ENCODE measurements at regions not wholly inside any gene's neighbourhood (a gene's known extent, or its start where the extent isn't known, plus 50 kb on each side); places are given as distances from the start of the nearest gene placed in this dataset.
"Not testable (repeated sequence)": the region's sequence is repeated elsewhere in the genome, so short reads cannot be mapped to it uniquely, and the experiment has no call there.

DNA sequence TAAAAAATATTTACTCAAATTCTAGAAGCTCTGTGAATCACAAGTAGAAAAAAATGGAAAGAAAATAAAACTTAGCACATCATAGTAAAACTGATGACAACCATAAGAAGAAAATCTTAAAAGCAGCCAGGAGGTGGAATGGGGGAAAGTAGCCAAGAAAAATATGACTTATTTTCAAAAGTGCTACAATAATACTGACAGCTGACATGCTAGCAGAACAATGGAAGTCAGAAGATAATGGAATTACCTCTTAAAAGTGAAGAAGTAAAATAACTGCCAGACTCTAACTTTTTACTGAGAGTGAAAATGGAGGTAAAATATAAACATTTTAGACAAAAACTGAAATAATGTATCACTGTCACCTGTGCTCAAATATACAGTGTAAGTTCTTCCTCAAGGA lies 532.2 kb upstream of the SGCD start:
- DNase-seq: peak; percentile 0

- DNase-seq: no peak
Observed at GRCh38 chr5:155799308-155799707, 527.7 kb upstream of the SGCD start.

DNA sequence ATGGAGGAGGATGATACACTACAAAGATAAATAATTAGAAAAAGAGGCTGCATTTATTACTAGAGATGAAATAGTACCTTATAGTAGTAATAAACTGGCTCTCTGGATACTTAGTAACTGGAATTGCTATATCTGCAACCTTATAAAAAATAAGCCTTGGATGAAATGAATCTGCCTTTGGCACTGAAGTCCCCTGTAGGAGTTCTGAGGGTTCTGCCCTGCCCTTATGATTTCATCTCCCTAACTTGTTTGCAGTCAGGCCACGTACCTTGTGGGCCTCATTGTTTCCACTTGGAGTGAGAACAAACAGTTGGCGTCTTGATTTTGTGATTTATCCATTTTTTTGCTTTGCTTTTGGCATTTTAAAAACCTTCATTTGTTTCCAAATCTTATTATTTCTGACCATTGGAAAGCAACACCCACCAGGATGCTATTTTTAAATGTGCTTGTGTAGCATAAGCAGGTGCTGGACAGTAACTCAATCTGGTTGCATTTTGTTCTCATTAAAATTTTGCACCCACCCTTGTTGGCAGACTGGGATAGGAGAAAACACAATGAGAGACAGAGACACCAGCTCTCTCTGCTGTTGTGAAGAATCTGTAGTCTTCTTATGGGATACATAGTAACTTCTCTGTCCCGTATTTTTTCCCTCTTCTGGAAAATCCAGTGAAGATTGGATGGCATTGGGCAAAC lies 518.9 kb upstream of the SGCD start:
- no peak for DNase-seq

DNA sequence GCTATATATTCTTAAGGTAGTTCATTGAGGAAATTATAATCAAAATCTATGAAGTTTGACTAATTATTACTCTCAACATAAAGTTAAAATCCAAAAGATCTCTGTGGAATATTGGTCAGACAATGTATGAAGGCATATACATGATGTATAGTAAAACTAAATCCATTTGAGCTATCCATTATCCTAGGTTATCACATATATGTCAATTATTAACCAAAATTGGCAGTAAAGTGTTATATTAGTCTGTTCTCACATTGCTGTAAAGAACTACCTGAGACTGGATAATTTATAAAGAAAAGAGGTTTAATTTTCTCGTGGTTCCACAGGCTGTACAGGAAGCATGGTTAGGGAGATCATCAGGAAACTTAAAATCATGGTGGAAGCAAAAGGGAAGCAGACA lies 511.7 kb upstream of the SGCD start:
- no peak for DNase-seq

GRCh38 chr5:155822177-155822576 lies 504.8 kb upstream of the SGCD start:
- DNase-seq: peak; percentile 0

- DNase-seq: no peak
Observed at GRCh38 chr5:155826611-155827507, 500.1 kb upstream of the SGCD start.

DNA sequence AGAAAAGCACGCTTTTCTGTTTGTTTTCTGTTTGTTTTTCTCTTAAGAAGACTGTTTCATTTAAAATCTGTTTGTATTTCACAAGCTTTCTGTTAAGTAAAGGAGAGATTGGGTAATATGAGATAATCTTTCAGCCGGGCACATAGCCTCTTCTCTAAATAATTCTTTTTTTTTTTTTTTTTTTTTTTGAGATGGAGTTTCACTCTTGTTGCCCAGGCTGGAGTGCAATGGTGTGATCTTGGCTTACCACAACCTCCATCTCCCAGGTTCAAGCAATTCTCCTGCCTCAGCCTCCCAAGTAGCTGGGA lies 499.5 kb upstream of the SGCD start:
- not testable (repeated sequence) for DNase-seq

GRCh38 chr5:155827949-155828348 lies 499.0 kb upstream of the SGCD start:
- DNase-seq: no peak

DNA sequence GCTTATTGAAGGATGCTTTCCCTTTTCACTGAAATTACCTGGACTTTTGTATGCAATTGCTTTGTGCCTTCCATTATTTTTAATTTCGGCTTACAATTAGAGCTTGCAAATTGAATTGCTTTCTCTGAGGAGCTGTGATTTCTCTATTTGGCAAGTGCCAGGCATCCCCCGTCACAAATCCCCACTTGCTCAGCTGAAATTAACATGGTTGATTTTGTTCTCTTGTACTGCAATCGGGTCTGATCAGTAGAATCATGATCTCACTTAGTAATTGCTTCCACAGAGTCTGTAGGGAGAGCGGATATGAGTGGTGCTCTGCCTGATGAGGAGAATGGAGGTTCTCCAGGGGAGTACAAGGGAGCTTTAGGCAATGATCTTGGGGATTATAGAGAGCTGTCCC lies 495.5 kb upstream of the SGCD start:
- DNase-seq: no peak

DNA sequence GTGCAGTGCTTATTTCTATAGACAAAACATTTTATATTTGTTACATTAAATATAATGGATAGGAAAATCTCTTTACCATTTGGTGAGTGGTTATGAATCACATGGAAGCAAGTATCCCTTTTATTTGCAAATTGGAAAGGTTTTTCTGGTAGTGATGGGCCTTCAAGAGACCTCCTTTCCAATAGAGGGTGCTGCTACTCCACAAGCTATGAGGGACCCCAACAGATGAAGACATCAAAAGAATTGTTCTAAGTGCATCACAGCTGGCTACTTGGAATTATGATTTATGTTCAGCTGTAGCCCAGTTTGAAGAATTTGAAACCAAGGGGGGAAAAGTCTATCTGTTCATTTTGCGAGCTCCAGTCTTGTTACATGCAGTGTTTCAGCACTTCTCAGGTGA lies 493.7 kb upstream of the SGCD start:
- peak; percentile 0 for DNase-seq

- DNase-seq: no peak
Observed at GRCh38 chr5:155834271-155834975, 492.5 kb upstream of the SGCD start.

GRCh38 chr5:155836089-155836803 lies 490.7 kb upstream of the SGCD start:
- no peak for DNase-seq

GRCh38 chr5:155838394-155838793 lies 488.6 kb upstream of the SGCD start:
- no peak for DNase-seq

DNA sequence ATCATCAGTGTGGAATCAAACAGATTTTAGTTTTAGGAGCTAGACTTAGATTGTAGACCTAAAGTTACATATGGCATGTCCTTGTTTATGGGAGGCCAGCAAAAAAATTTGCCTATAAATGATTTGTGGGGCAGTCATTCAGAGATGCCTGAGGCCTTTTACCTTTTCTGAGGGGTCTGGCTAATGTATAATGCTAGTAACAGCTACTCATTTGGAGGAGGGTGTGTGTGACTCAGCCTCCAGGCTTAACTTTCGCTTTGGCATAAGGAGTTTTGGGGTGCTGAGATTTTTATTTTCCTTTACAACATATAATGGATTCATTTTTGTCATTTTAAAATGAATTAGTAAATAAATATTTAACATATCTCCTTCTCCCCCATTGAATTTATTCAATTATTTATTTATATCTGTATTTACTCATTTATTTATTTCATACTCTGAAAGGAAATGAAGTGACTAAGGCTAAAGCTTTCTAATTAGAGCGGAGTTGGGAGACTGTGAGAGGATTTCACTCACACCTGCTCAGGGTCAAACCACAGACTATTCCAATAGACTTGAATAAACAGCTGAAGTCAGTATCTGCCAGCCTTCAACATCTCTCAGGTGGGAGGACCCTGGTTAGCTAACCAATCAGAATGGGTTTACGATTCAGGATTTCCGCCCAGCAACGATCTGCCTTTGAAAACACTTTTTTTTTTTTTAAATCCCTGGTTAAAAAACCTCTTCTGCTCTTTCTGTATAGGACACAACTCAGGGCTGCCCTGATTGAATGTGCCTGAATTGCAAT lies 487.5 kb upstream of the SGCD start:
- DNase-seq: no peak

DNA sequence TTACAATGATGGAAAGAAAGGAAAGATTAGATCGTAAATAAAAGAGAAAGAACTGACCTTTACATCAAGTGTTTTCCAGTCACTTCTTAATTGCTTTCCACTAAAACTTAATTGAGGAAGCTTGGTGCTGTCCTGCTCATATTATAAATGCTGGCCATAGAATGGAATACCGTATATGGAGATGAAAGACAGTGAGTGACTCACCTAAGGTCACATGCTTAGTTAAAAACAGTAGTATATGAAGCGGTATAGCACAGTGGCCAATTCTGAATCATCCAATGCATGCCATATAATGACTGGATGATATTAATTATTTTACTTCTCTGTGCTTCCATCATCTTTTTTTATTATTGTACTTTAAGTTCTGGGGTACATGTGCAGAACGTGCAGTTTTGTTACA lies 482.4 kb upstream of the SGCD start:
- DNase-seq: no peak

GRCh38 chr5:155850370-155850769 lies 476.6 kb upstream of the SGCD start:
- DNase-seq: peak; percentile 40

- DNase-seq: no peak
Observed at GRCh38 chr5:155866971-155867370, 460.0 kb upstream of the SGCD start.

GRCh38 chr5:155867522-155868088 lies 459.4 kb upstream of the SGCD start:
- DNase-seq: no peak

DNA sequence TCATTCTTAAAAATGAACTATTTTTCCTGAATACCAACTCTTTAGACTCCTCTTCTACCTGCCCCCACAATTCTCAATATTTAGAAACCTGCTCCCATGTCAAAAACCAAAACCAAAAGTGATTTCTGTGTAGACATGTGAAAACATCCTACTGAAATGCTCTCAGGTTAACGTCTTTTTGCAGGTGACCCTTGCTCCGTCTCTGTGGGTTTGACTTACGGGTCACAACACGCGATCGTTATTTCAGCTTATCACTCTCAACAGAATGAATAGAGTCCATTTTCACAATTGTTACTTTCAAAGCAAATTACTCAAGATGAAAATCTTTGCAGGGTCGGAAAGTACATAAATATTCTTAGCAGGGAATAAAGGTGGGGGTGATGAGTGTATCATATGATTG lies 456.3 kb upstream of the SGCD start:
- no peak for DNase-seq

GRCh38 chr5:155871623-155872022 lies 455.3 kb upstream of the SGCD start:
- DNase-seq: peak; percentile 22

GRCh38 chr5:155872629-155873220 lies 454.2 kb upstream of the SGCD start:
- DNase-seq: peak; percentile 49
